HG03280 (cell line): ENCODE measurements at regions not wholly inside any gene's neighbourhood (a gene's known extent, or its start where the extent isn't known, plus 50 kb on each side); places are given as distances from the start of the nearest gene placed in this dataset.
"Not testable (repeated sequence)": the region's sequence is repeated elsewhere in the genome, so short reads cannot be mapped to it uniquely, and the experiment has no call there.

Source experiments
- ATAC-seq: cut with Tn5 transposase; IDR thresholded peaks from one replicate; pipeline ENCODE4 v1.9.1; 2021; ENCODE audit warnings: mild to moderate bottlenecking, moderate library complexity; ENCODE audit not compliant: unreplicated experiment

GRCh38 chr6:21282360-21282759 lies 311.2 kb upstream of the SOX4 start:
- not testable (repeated sequence) for ATAC-seq

GRCh38 chr6:21284166-21284565 lies 309.4 kb upstream of the SOX4 start:
- no peak for ATAC-seq

DNA sequence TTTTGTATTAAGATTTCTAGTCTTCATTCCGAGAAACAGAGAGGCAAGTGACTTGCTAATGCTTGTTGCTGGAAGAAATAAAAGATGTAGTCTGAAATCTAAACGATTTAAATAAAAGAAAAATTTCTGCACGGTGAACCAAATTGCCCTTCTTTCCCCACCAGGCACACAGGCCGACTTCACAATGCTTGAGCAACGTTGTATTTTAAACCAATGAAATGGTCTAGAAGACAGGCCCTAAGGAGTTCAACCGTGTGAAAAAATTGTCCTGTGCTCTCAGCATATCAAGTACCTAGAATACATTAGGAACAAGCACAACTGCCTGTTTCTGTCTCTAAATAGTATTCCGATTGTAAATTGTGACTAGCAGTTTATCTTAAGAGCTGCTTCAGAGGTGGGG lies 308.8 kb upstream of the SOX4 start:
- ATAC-seq, result no peak

DNA sequence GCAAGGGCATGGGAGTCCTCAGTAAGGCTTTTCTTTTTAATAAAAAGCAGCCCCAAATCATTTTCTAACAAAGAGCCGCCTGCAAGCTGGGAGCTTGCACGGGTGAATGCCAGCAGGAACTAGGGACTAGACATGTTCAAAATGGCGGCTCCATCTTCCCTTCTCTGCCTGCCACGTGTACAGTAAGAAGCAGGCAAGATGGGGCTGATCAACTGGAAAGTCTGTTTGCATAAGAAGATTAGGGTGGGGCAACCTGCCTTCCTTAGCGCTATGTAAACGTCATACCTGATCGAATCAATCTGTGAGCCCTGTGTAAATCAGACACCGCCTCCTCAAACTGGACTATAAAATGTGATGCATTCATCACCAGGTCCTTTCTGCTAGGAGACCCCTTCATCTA lies 299.4 kb upstream of the SOX4 start:
- ATAC-seq, result no peak

- no peak for ATAC-seq
Observed at GRCh38 chr6:21295506-21296240, 297.9 kb upstream of the SOX4 start.

- ATAC-seq, result no peak
Observed at GRCh38 chr6:21297665-21298064, 295.9 kb upstream of the SOX4 start.

DNA sequence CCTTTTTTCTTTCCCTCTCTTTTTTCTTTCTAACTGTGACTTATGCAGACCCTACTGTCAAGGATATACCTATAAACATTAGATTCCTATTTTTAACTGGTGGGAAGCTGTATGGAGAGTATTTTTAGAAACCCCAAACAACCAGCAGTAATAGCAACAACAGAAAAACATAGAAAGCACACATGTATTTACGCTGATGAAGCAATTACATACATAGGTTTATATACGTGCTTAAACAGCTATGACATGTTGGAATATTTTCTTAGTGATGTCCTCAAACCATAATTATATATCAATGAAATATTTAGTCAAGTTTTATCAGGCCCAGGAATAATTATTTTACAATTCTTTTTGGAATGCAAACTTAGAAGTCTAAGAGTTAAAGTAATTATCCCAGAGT lies 294.3 kb upstream of the SOX4 start:
- ATAC-seq, result no peak

DNA sequence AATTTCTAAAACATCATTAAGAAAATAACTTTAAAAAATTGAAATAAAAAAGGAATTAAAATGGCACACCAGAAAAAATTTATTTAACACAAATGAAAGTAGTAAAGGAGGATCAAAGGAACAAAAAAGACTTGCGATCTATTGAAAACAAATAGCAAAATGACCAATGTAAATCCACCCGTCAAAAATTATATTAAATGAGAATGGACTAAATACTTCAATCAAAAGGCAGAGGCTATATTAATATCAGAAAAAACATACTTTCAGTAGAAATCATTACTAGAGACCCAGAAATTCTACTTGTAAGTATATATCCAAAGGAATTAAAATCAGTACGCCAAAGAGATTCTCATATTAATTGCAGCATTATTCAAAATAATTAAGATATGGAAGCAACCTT lies 293.1 kb upstream of the SOX4 start:
- ATAC-seq, result no peak

GRCh38 chr6:21305893-21306332 lies 287.6 kb upstream of the SOX4 start:
- ATAC-seq, result no peak

GRCh38 chr6:21306546-21306945 lies 287.0 kb upstream of the SOX4 start:
- no peak for ATAC-seq

- ATAC-seq, result no peak
Observed at GRCh38 chr6:21309807-21310221, 283.7 kb upstream of the SOX4 start.

GRCh38 chr6:21310568-21311140 lies 282.9 kb upstream of the SOX4 start:
- no peak for ATAC-seq

GRCh38 chr6:21312118-21312517 lies 281.4 kb upstream of the SOX4 start:
- ATAC-seq, result no peak

DNA sequence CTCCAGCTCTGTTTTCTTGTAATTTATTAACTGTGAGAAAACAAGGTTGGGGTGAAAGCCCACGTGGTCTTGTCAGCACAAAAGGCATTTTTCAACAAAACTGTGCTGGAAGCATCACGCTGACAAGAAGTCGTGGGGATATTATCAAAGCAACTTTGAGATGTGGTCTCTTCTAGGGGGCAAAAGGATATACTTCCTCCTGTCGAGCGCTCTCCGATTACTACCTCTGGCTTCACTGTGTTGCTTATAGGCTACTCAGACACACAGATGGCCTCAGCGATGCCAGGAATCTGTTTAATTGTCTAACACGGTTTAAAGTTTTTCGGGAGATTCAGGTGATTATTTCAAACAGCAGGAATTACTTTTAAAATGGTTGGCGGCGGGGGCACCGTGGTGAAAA lies 275.9 kb upstream of the SOX4 start:
- no peak for ATAC-seq

DNA sequence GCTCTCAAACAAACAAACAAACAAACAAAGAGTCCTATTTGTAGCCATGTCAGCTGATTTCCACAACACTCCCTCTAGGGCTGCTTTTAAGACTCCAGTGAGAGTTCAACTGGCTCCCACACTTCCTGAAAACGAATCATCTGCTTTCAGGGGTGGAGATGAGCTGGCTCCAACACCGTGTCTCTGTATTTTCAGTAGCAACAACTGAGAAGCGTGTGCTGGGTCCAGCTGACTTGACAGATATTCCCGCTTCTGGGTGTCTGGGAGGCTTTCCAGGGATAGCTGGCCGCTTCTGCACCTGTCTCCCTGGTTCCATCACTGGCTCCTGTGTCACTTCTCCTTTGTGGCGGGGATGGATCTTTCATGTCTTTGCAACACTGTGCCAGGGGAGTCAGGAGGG lies 272.5 kb upstream of the SOX4 start:
- no peak for ATAC-seq

DNA sequence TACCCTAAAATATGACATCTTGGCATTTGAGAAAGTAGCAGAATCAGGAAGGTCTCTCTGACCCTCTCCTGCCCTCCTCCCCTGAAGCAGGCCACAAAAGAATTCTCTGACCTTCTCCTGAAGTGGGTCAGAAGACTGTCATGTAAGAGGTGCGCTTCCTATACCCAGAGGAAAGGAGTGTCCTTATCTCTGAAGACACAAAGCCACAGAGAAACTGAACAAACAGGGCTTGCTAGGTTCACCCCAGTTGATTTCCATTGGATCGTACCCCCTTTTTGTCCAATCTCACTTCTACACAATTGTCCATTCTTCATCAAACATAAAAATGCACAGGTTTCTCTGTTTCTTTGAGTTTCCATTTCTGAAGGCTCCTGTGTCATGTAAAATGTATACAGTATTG lies 272.0 kb upstream of the SOX4 start:
- no peak for ATAC-seq

GRCh38 chr6:21323577-21323976 lies 270.0 kb upstream of the SOX4 start:
- ATAC-seq, result no peak

DNA sequence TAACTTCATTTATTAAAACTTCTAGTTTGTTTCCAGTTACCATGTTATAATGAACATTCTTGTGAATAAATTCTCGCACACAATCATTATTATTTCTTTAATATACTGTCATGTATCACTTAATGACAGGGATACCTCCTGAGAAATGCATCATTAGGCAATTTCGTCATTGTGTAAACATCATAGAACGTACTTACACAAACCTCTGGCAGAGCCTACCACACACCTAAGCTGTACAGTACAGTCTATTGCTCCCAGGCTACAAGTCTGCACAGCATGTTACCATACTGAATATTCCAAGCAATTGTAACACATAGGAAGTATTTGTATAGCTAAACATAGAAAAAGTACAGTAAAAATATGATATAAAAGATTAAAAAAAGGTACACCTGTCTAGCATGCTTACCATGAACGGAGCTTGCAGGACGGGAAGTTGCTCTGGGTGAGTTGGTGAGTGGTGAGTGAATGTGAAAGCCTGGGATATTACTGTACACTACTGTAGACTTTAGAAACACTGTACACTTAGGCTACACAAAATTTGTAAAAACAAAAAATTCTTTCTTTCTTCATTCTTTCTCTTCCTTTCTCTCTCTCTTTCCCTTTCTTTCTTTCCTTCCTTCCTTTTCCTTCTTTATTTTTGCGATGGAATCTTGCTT lies 268.2 kb upstream of the SOX4 start:
- no peak for ATAC-seq

DNA sequence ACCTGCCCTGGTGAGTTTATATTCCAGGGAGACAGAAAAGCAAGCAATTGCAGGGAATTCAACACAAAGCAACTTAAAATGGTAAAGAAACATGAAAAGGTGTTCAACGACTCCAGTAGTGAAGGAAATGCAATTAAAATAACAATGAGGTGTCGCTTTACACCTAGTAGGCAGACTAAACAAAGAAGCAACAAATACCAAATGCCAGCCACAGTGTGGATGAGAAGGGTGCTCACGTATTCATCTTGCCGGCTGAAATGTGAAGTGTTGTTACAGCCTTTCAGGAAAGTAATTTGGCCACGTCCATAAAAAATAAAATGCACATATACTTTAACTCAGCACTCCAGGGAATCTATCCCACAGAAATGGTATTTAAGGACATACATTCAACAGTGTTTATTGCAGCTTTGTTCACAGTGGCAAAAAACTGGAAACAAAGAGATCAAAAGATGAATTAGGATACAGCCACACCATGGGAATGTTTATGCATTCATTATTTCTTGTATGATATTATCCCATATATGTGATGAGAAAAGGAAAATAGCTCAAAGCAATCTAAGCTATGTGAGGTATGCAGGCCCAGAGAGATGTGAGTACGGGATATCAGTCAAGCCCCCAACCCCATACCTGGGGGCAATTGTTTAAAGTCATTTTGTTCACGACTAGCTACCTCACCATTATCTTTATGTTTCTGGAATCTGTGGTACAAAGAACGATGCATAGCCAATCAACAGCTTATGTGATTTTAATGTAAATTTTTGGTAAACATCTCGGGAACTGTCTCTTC lies 266.0 kb upstream of the SOX4 start:
- no peak for ATAC-seq

DNA sequence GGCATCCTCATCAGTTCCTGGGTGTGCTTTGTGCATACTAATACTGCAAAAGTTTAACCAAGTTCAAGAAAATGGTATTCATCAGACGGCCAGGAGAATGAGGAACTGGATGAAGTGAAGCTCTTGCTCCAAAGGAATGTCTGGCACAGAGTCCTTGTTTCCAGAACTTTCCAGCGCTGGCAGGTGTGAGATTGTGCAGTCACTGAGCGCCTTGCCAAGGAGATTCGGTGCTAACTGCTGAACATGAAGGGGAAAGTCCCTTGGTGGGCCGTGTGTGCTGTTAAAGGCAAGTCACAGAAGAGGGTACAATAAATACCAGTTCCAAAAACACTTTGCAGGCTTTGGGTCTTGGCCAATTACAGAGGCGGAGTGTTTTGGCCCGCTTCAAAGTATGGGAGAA lies 262.3 kb upstream of the SOX4 start:
- no peak for ATAC-seq

DNA sequence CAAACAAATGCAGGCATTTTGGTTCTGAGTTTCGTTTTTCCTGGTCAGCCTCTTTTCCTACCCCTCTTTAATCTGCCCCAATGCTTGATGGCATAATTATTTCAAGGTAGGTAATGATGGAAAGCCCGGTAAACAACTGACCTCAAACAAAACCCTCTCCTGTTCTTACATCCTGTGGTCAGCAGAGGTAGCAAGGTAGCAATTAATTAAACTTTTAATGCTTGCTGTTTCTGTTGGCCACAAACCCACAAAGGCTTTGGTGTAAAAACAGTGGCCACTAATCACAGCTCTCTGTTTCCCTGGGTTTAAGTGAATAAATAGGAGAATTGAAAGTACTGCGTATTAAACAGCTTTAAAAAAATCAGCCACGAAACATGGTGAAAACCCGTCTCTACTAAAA lies 261.5 kb upstream of the SOX4 start:
- ATAC-seq, result no peak

GRCh38 chr6:21332660-21333059 lies 260.9 kb upstream of the SOX4 start:
- ATAC-seq, result no peak
